ENCODE measurements at regions not wholly inside any gene's neighbourhood (a gene's known extent, or its start where the extent isn't known, plus 50 kb on each side); places are given as distances from the start of the nearest gene placed in this dataset.
"Not testable (repeated sequence)": the region's sequence is repeated elsewhere in the genome, so short reads cannot be mapped to it uniquely, and the experiment has no call there.

- no peaks in the 10 kb centered on the region for H3K9me3 ChIP-seq (replicated peaks)
- no peaks in the 10 kb centered on the region for H3K36me3 ChIP-seq
- intact Hi-C loops (cut with micrococcal nuclease), result no loop called here
- no peaks in the 10 kb centered on the region for H3K27me3 ChIP-seq (ENCODE audit: low read depth)
- no peak for DNase-seq
- H3K27ac ChIP-seq (replicated peaks), result no peak overlapping the region
- H3K4me3 ChIP-seq, result no peak overlapping the region
- no peak for TF ChIP-seq CTCF (IDR thresholded peaks at IDR 0.05; ENCODE audit: borderline replicate concordance)
- no peaks in the 10 kb centered on the region for H3K4me1 ChIP-seq
Measured at GRCh38 chr7:20083781-20084180, 133.4 kb downstream of the MACC1 start.

- no peaks in the 10 kb centered on the region for H3K4me1 ChIP-seq
- no peak overlapping the region for H3K4me3 ChIP-seq
- intact Hi-C loops (cut with micrococcal nuclease), result no loop called here
- no peaks in the 10 kb centered on the region for H3K9me3 ChIP-seq (replicated peaks)
- no peak for TF ChIP-seq CTCF (IDR thresholded peaks at IDR 0.05; ENCODE audit: borderline replicate concordance)
- H3K36me3 ChIP-seq, result no peaks in the 10 kb centered on the region
- no peak overlapping the region for H3K27ac ChIP-seq (replicated peaks)
- no peak for DNase-seq
- H3K27me3 ChIP-seq (ENCODE audit: low read depth), result no peaks in the 10 kb centered on the region
Measured at GRCh38 chr7:20079080-20079479, 138.1 kb downstream of the MACC1 start.

- intact Hi-C loops (cut with micrococcal nuclease), result no loop called here
- no peaks in the 10 kb centered on the region for H3K27me3 ChIP-seq (ENCODE audit: low read depth)
- no peaks in the 10 kb centered on the region for H3K4me1 ChIP-seq
- H3K4me3 ChIP-seq, result no peak overlapping the region
- TF ChIP-seq CTCF (IDR thresholded peaks at IDR 0.05; ENCODE audit: borderline replicate concordance), result no peak
- no peak for DNase-seq
- no peak overlapping the region for H3K27ac ChIP-seq (replicated peaks)
- H3K9me3 ChIP-seq (replicated peaks), result no peaks in the 10 kb centered on the region
- no peaks in the 10 kb centered on the region for H3K36me3 ChIP-seq
Measured at GRCh38 chr7:20076835-20077234, 140.3 kb downstream of the MACC1 start.

- Histone ChIP-seq H3K9me3 (replicated peaks) (no peaks in the 10 kb centered on the region), H3K27me3 (ENCODE audit: low read depth) (no peaks in the 10 kb centered on the region), H3K4me1 (no peaks in the 10 kb centered on the region), H3K27ac (replicated peaks) (no peak overlapping the region), H3K4me3 (no peak overlapping the region), H3K36me3 (no peaks in the 10 kb centered on the region)
- TF ChIP-seq CTCF (IDR thresholded peaks at IDR 0.05; ENCODE audit: borderline replicate concordance), result no peak
- intact Hi-C loops (cut with micrococcal nuclease), result no loop called here
- DNase-seq, result no peak
Measured at GRCh38 chr7:20075992-20076820, 141.0 kb downstream of the MACC1 start.

GRCh38 chr7:20075440-20075839 lies 141.7 kb downstream of the MACC1 start:
- H3K4me1 ChIP-seq, result no peaks in the 10 kb centered on the region
- H3K36me3 ChIP-seq, result no peaks in the 10 kb centered on the region
- DNase-seq, result no peak
- intact Hi-C loops (cut with micrococcal nuclease), result no loop called here
- H3K27me3 ChIP-seq (ENCODE audit: low read depth), result no peaks in the 10 kb centered on the region
- no peak overlapping the region for H3K4me3 ChIP-seq
- H3K9me3 ChIP-seq (replicated peaks), result no peaks in the 10 kb centered on the region
- no peak for TF ChIP-seq CTCF (IDR thresholded peaks at IDR 0.05; ENCODE audit: borderline replicate concordance)
- H3K27ac ChIP-seq (replicated peaks), result no peak overlapping the region

- H3K4me3 ChIP-seq; intact Hi-C loops (cut with micrococcal nuclease); H3K27me3 ChIP-seq (ENCODE audit: low read depth); H3K27ac ChIP-seq (replicated peaks); H3K36me3 ChIP-seq; DNase-seq; H3K4me1 ChIP-seq: not testable (repeated sequence)
- peaks cover 16% of the 10 kb centered on the region for H3K9me3 ChIP-seq (replicated peaks)
Measured at GRCh38 chr7:20068004-20068403, 149.2 kb downstream of the MACC1 start.

Data from left ventricle myocardium inferior (tissue), 1 donor.